CD4-positive, alpha-beta T cell treated with Interferon alpha-2 for 1 hour (primary cell): ENCODE measurements at regions not wholly inside any gene's neighbourhood (a gene's known extent, or its start where the extent isn't known, plus 50 kb on each side); places are given as distances from the start of the nearest gene placed in this dataset.
"Not testable (repeated sequence)": the region's sequence is repeated elsewhere in the genome, so short reads cannot be mapped to it uniquely, and the experiment has no call there.

Source experiments
- DNase-seq, 2 donors: peaks; one replicate each; pipeline ENCODE4 v3.0.0-alpha.2; 2020 to 2022

GRCh38 chrX:43238461-43238945 lies 417.6 kb upstream of the MAOA start:
- no peak for DNase-seq

- DNase-seq = no peak
These were observed 416.7 kb upstream of the MAOA start for GRCh38 chrX:43239356-43239755.

GRCh38 chrX:43255596-43255995 lies 400.5 kb upstream of the MAOA start:
- no peak for DNase-seq

- no peak for DNase-seq
These were observed 389.6 kb upstream of the MAOA start for GRCh38 chrX:43266487-43266886.

- DNase-seq = no peak
These were observed 388.4 kb upstream of the MAOA start for GRCh38 chrX:43267652-43268051.

- no peak for DNase-seq
These were observed 386.9 kb upstream of the MAOA start for GRCh38 chrX:43269201-43269600.

GRCh38 chrX:43277879-43278278 lies 378.2 kb upstream of the MAOA start:
- no peak for DNase-seq

GRCh38 chrX:43278440-43278839 lies 377.7 kb upstream of the MAOA start:
- DNase-seq = no peak

GRCh38 chrX:43279341-43279808 lies 376.7 kb upstream of the MAOA start:
- no peak for DNase-seq

GRCh38 chrX:43283187-43283586 lies 372.9 kb upstream of the MAOA start:
- DNase-seq = no peak

GRCh38 chrX:43311625-43312024 lies 344.5 kb upstream of the MAOA start:
- DNase-seq = not testable (repeated sequence)

- no peak for DNase-seq
These were observed 343.1 kb upstream of the MAOA start for GRCh38 chrX:43313035-43313434.

GRCh38 chrX:43314525-43314924 lies 341.6 kb upstream of the MAOA start:
- no peak for DNase-seq

- DNase-seq = no peak
These were observed 340.5 kb upstream of the MAOA start for GRCh38 chrX:43315622-43316021.

- DNase-seq = no peak
These were observed 340.0 kb upstream of the MAOA start for GRCh38 chrX:43316146-43316545.

- no peak for DNase-seq
These were observed 338.7 kb upstream of the MAOA start for GRCh38 chrX:43317378-43317777.

- no peak for DNase-seq
These were observed 327.6 kb upstream of the MAOA start for GRCh38 chrX:43328358-43328946.

GRCh38 chrX:43333543-43333942 lies 322.6 kb upstream of the MAOA start:
- peak in 1 of 2 donors; percentile 6 for DNase-seq

- no peak for DNase-seq
These were observed 310.9 kb upstream of the MAOA start for GRCh38 chrX:43345166-43345565.

- DNase-seq = peak; percentile 12 to 52
These were observed 306.7 kb upstream of the MAOA start for GRCh38 chrX:43349363-43349762.

- DNase-seq = no peak
These were observed 305.2 kb upstream of the MAOA start for GRCh38 chrX:43350935-43351334.

GRCh38 chrX:43357741-43358140 lies 298.4 kb upstream of the MAOA start:
- DNase-seq = no peak

GRCh38 chrX:43373032-43373431 lies 283.1 kb upstream of the MAOA start:
- DNase-seq = no peak

GRCh38 chrX:43375136-43375535 lies 281.0 kb upstream of the MAOA start:
- no peak for DNase-seq

GRCh38 chrX:43380704-43381103 lies 275.4 kb upstream of the MAOA start:
- no peak for DNase-seq
